Testis (tissue), 2 donors: ENCODE measurements at regions not wholly inside any gene's neighbourhood (a gene's known extent, or its start where the extent isn't known, plus 50 kb on each side); places are given as distances from the start of the nearest gene placed in this dataset.
"Not testable (repeated sequence)": the region's sequence is repeated elsewhere in the genome, so short reads cannot be mapped to it uniquely, and the experiment has no call there.

Source experiments
- DNase-seq: peaks from one replicate; pipeline ENCODE4 v3.0.0-alpha.2; 2019
- H3K27ac ChIP-seq, 2 donors: fragments of 200-600 bp; sonication (generic); one replicate each; pipeline ENCODE4 v1.5.1; 2019
- H3K27me3 ChIP-seq: fragments of 200-600 bp; sonication (generic); one replicate; pipeline ENCODE4 v1.5.1; 2019
- H3K36me3 ChIP-seq: fragments of 200-600 bp; sonication (generic); one replicate; pipeline ENCODE4 v1.5.1; 2017; ENCODE audit warnings: low read depth; ENCODE audit errors: missing control alignments
- H3K4me1 ChIP-seq: fragments of 200-600 bp; sonication (generic); one replicate; pipeline ENCODE4 v1.5.1; 2019
- H3K4me3 ChIP-seq, 2 donors: fragments of 200-600 bp; sonication (generic); one replicate each; pipeline ENCODE4 v1.5.1; 2017 to 2019
- H3K9me3 ChIP-seq: fragments of 200-600 bp; sonication (generic); one replicate; pipeline ENCODE4 v1.5.1; 2017
- WGBS, 2 donors: methylation state at CpG; one replicate each; pipeline ENCODE4 v1.1.5; 2018; 5-methylcytosine and 5-hydroxymethylcytosine counted together
- intact Hi-C: fragments of 100-400 bp; cut with DNase I; formaldehyde crosslinking; loops from one replicate; pipeline ENCODE4 v1.15.1; 2023; ENCODE audit warnings: low total_unique reads

DNA sequence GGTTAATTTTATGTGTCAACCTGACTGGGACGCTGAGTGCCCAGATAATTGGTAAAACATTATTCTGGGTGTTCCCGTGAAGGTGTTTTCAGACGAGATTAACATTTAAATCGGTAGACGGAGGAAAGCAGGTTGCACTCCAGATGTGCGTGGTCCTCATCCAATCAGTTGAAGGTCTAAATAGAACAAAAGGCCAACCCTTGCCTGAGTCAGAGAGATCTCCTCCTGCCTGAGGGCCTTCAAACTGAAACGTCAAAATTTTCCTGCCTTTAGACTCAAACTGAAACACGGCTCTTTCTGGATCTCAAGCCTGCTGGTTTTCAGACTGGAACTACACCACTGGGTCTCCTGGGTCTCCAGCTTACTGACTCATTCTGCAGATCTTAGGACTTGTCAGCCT lies 70.9 kb downstream of the NPIPA5 start:
- H3K4me1 ChIP-seq, H3K9me3 ChIP-seq, H3K27me3 ChIP-seq, H3K36me3 ChIP-seq, intact Hi-C loops, DNase-seq, H3K4me3 ChIP-seq, H3K27ac ChIP-seq: not testable (repeated sequence)
- 83 to 91% methylated on average over 8 of the region's 8 CpGs for WGBS, 2 donors

- H3K27ac ChIP-seq, DNase-seq, intact Hi-C loops, H3K4me1 ChIP-seq, H3K9me3 ChIP-seq, H3K36me3 ChIP-seq, H3K27me3 ChIP-seq, H3K4me3 ChIP-seq: not testable (repeated sequence)
- 64 to 74% methylated on average over 2 of the region's 2 CpGs for WGBS, 2 donors
Observed at GRCh38 chr16:15305889-15306288, 72.2 kb downstream of the NPIPA5 start.

DNA sequence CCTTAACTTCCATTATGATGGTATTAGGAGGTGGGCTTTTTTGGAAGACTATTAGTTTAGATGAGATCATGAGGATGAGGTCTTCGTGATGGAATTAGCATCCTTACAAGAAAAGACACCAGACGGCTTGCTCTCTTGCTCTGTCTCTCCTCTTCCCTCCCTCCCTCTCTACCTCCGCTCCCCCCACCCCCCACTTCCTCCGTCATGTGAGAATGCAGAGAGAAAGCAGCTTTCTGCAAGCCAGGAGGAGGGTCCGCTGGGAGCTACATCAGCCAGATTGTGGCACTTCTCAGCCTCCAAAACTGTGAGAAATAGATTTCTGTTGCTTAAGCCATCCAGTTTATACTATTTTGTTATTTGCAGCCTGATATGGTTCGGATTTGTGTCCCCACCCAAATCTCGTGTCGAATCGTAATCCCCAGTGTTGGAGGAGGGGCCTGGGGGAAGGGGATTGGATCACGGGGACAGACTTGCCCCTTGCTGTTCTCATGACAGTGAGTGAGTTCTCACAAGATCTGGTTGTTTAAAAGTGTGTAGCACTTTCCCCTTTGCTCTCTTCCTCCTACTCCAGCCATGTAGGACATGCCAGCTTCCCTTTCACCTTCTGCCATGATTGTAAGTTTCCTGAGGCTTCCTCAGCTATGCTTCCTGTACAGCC lies 74.3 kb downstream of the NPIPA5 start:
- H3K36me3 ChIP-seq, intact Hi-C loops, H3K27ac ChIP-seq, H3K27me3 ChIP-seq, H3K4me3 ChIP-seq, H3K4me1 ChIP-seq, DNase-seq, H3K9me3 ChIP-seq: not testable (repeated sequence)
- 11 to 49% methylated on average over 5 to 7 of the region's 10 CpGs for WGBS, 2 donors

DNA sequence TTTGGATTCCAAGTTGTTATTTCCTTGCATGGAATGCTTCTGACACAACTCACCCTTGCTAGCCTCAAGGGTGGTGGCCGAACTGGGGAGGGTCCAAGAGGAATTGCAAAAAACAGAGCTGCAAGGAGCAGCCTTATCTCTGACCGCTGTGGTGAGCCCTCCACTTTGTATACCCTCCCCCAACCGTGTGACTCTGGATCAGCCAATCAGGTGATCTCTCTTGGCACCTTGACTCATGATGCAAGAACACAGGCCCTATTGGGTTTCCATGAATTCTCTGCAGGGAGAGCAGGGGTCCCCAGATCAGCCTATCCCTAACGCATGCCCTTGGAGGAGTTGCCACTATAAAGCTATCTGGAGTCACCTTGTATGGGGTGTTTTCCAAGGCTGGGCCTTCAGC lies 81.0 kb downstream of the NPIPA5 start:
- H3K4me1 ChIP-seq, DNase-seq, intact Hi-C loops, H3K27ac ChIP-seq, H3K9me3 ChIP-seq, H3K27me3 ChIP-seq, H3K4me3 ChIP-seq, H3K36me3 ChIP-seq: not testable (repeated sequence)
- no CpG with 5 or more reads among the region's 4 CpGs for WGBS, 2 donors

GRCh38 chr16:15274796-15275195 lies 103.3 kb downstream of the NPIPA5 start:
- H3K9me3 ChIP-seq, H3K27ac ChIP-seq, DNase-seq, intact Hi-C loops, H3K36me3 ChIP-seq, H3K27me3 ChIP-seq, H3K4me1 ChIP-seq, H3K4me3 ChIP-seq: not testable (repeated sequence)
- WGBS, 2 donors, result 67 to 74% methylated on average over 7 to 8 of the region's 8 CpGs

DNA sequence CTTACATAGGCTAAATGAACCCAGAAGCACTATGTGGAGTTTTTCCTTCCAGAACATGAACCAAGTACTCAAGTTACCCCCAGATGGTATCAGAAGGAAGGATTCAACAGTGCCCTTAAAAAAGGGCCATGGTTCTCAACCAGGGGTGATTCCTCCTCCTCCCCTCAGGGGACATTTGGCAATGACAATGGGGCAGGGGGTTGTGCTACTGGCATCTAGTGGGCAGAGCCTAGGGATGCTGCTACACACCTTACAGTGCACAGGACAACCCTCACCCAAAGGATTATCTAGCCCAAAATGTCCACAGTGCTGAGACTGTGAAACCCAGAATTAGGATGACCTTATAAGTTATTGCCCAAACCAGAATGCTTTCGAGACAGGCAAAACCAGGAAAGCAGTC lies 104.1 kb downstream of the NPIPA5 start:
- H3K4me3 ChIP-seq, H3K27me3 ChIP-seq, H3K4me1 ChIP-seq, H3K36me3 ChIP-seq, intact Hi-C loops, H3K27ac ChIP-seq, DNase-seq, H3K9me3 ChIP-seq: not testable (repeated sequence)
- WGBS, 2 donors, result 83% methylated on average over 1 of the region's 1 CpG; no CpG with 5 or more reads in 1 of the 2 donors

- not testable (repeated sequence) for H3K4me1 ChIP-seq, H3K36me3 ChIP-seq
- 98 to 100% methylated on average over 4 of the region's 6 CpGs for WGBS, 2 donors
Observed at GRCh38 chr16:15266941-15267340, 111.2 kb downstream of the NPIPA5 start.

DNA sequence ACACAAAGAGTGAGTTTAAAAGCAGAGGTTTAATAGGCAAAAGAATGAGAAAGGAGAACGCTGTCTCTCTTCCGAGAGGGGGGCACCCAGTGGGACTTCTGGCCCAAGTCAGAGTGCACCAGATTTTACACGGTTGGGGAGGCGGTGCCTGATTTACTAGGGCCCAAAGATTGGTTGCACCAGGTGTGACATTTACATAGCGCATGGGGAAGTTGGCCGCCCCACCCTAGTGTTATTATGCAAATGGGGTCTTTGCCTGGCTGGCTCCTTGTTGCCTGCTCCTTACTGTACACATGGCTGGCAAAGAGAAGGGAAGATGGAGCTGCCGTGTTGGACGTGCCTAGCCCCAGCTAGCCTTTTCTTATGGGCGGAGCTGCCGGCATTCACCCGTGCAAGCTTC lies 115.9 kb downstream of the NPIPA5 start:
- H3K4me3 ChIP-seq, H3K9me3 ChIP-seq, H3K36me3 ChIP-seq, DNase-seq, H3K27me3 ChIP-seq, H3K4me1 ChIP-seq, intact Hi-C loops, H3K27ac ChIP-seq: not testable (repeated sequence)
- WGBS, 2 donors, result 73 to 92% methylated on average over 4 of the region's 11 CpGs

More at GRCh38 chr16:15266941-15267340, 111.2 kb downstream of the NPIPA5 start:
- H3K4me3 ChIP-seq, H3K27me3 ChIP-seq, intact Hi-C loops, H3K27ac ChIP-seq, DNase-seq, H3K9me3 ChIP-seq: not testable (repeated sequence)

- H3K36me3 ChIP-seq, H3K4me1 ChIP-seq, H3K9me3 ChIP-seq, H3K27ac ChIP-seq, H3K4me3 ChIP-seq, intact Hi-C loops, DNase-seq, H3K27me3 ChIP-seq: not testable (repeated sequence)
- WGBS, 2 donors, result no CpG with 5 or more reads among the region's 2 CpGs
Observed at GRCh38 chr16:15247971-15248370, 130.1 kb downstream of the NPIPA5 start.

GRCh38 chr16:15236674-15237323 lies 141.3 kb downstream of the NPIPA5 start:
- WGBS, 2 donors, result 53 to 70% methylated on average over 3 of the region's 3 CpGs
- H3K9me3 ChIP-seq, H3K27ac ChIP-seq, DNase-seq, H3K4me3 ChIP-seq, intact Hi-C loops, H3K4me1 ChIP-seq, H3K36me3 ChIP-seq, H3K27me3 ChIP-seq: not testable (repeated sequence)

- H3K9me3 ChIP-seq, H3K36me3 ChIP-seq, H3K27ac ChIP-seq, H3K4me1 ChIP-seq, H3K27me3 ChIP-seq, intact Hi-C loops, DNase-seq, H3K4me3 ChIP-seq: not testable (repeated sequence)
- WGBS, 2 donors, result 57 to 88% methylated on average over 2 to 3 of the region's 5 CpGs
Observed at GRCh38 chr16:15235140-15235539, 141.1 kb upstream of the RRN3 start.

GRCh38 chr16:15234702-15235101 lies 140.6 kb upstream of the RRN3 start:
- H3K4me1 ChIP-seq, H3K36me3 ChIP-seq, intact Hi-C loops, H3K27ac ChIP-seq, H3K9me3 ChIP-seq, H3K4me3 ChIP-seq, H3K27me3 ChIP-seq, DNase-seq: not testable (repeated sequence)
- no CpG with 5 or more reads among the region's 9 CpGs for WGBS, 2 donors
